ENCODE measurements at regions not wholly inside any gene's neighbourhood (a gene's known extent, or its start where the extent isn't known, plus 50 kb on each side); places are given as distances from the start of the nearest gene placed in this dataset.

DNA sequence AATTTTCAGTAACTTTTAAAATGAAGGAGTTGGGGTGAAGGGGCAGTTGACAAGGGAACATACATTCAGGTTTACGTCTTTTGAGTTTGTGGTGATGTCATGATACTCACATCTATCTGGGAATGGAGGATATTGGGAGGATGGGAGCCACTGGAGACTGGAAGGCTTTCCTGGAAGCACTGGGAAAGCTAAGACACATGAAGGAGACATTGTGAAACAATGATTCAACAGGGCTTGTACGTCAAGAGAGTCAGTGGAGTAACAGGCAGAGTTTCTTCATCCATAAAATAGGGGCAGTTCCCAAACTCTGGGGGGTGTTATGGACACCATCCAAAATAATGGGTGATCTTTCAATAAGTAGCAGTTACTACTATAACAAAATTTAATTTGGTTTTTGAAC, 572.8 kb downstream of the CCDC171 start:
- BruUV-seq (replicated peaks), result no TSS peak
- Mint-ChIP-seq H3K27me3 (ENCODE audit: insufficient read depth, unreplicated experiment) (no peaks in the 10 kb centered on the region), H3K27ac (ENCODE audit: unreplicated experiment) (no peak overlapping the region), H3K4me1 (ENCODE audit: low read depth, unreplicated experiment) (no peaks in the 10 kb centered on the region), H3K9me3 (ENCODE audit: unreplicated experiment) (peaks cover 21% of the 10 kb centered on the region), H3K36me3 (ENCODE audit: insufficient read depth, unreplicated experiment) (no peaks in the 10 kb centered on the region), H3K4me3 (ENCODE audit: unreplicated experiment) (no peak overlapping the region)
- ChIA-PET POLR2A (no interaction called here), CTCF (no interaction called here)
- Histone ChIP-seq H3K9me3 (no peaks in the 10 kb centered on the region), H3K4me1 (no peaks in the 10 kb centered on the region), H3K4me3 (ENCODE audit: low read depth, low read length) (no peak overlapping the region), H3K36me3 (ENCODE audit: control insufficient read depth, insufficient read depth, low read length) (no peaks in the 10 kb centered on the region), H3K27me3 (replicated peaks; ENCODE audit: control insufficient read depth, insufficient read depth, low read length) (no peaks in the 10 kb centered on the region)
- intact Hi-C loops (cut with micrococcal nuclease; ENCODE audit: unreplicated experiment), result no loop called here
- DNase-seq, result no peak
- TF ChIP-seq, protein P1, sequence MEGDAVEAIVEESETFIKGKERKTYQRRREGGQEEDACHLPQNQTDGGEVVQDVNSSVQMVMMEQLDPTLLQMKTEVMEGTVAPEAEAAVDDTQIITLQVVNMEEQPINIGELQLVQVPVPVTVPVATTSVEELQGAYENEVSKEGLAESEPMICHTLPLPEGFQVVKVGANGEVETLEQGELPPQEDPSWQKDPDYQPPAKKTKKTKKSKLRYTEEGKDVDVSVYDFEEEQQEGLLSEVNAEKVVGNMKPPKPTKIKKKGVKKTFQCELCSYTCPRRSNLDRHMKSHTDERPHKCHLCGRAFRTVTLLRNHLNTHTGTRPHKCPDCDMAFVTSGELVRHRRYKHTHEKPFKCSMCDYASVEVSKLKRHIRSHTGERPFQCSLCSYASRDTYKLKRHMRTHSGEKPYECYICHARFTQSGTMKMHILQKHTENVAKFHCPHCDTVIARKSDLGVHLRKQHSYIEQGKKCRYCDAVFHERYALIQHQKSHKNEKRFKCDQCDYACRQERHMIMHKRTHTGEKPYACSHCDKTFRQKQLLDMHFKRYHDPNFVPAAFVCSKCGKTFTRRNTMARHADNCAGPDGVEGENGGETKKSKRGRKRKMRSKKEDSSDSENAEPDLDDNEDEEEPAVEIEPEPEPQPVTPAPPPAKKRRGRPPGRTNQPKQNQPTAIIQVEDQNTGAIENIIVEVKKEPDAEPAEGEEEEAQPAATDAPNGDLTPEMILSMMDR (IDR thresholded peaks at IDR 0.05; ENCODE audit: insufficient read depth in 1 of 2, low read depth in 1 of 2, low read length in 1 of 2, severe bottlenecking in 1 of 2, unreplicated experiment in 1 of 2), result no peak

DNA sequence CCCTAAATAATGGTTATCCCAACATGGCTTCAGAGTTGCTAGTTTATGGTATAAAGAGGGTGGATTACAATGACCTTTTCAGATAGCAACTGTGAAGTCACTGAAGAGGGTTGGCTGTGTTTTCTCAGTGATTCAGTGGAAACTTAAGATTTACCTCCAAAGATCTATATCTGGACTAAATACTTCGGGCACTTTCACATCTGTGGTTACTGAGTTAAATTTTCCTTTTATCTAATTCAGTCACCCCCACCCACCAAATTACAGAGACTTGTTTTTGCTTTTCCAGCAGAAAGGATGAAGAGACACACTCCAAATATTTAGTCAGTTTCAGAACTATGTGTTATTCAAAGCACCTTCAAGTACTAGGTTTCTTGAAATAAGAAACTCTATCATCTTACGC, 573.2 kb downstream of the CCDC171 start:
- ChIA-PET CTCF (no interaction called here), POLR2A (no interaction called here)
- no peaks in the 10 kb centered on the region for H3K27me3 Mint-ChIP-seq (ENCODE audit: insufficient read depth, unreplicated experiment)
- no TSS peak for BruUV-seq (replicated peaks)
- Histone ChIP-seq H3K27me3 (replicated peaks; ENCODE audit: control insufficient read depth, insufficient read depth, low read length) (no peaks in the 10 kb centered on the region), H3K4me3 (ENCODE audit: low read depth, low read length) (no peak overlapping the region), H3K9me3 (no peaks in the 10 kb centered on the region), H3K36me3 (ENCODE audit: control insufficient read depth, insufficient read depth, low read length) (no peaks in the 10 kb centered on the region), H3K4me1 (no peaks in the 10 kb centered on the region)
- H3K27ac Mint-ChIP-seq (ENCODE audit: unreplicated experiment), result no peak overlapping the region
- no peaks in the 10 kb centered on the region for H3K36me3 Mint-ChIP-seq (ENCODE audit: insufficient read depth, unreplicated experiment)
- H3K9me3 Mint-ChIP-seq (ENCODE audit: unreplicated experiment), result peaks cover 21% of the 10 kb centered on the region
- no peaks in the 10 kb centered on the region for H3K4me1 Mint-ChIP-seq (ENCODE audit: low read depth, unreplicated experiment)
- intact Hi-C loops (cut with micrococcal nuclease; ENCODE audit: unreplicated experiment), result no loop called here
- TF ChIP-seq, protein P1 (IDR thresholded peaks at IDR 0.05; ENCODE audit: insufficient read depth in 1 of 2, low read depth in 1 of 2, low read length in 1 of 2, severe bottlenecking in 1 of 2, unreplicated experiment in 1 of 2), result no peak
- no peak overlapping the region for H3K4me3 Mint-ChIP-seq (ENCODE audit: unreplicated experiment)
- DNase-seq, result no peak

DNA sequence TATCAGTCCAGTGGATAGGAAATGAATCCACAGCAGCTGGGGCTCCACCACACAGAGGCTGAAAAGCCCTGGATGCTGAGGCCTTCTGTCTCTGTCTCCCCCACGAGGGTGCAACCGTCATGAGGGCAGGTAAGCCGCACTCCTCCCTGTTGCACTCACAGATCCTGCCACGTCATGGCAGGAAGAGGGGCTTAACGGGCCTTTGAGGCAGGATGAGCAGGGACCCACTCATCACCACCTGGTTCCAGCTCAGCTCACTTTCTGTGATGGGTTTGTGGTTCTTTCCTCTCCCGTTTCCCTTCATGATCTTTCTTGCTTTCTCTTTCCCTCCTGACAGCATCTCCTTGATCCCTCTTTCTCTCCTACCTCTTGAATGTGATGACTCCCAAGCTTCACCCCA, 575.2 kb downstream of the CCDC171 start:
- Histone ChIP-seq H3K27me3 (replicated peaks; ENCODE audit: control insufficient read depth, insufficient read depth, low read length) (no peaks in the 10 kb centered on the region), H3K4me1 (no peaks in the 10 kb centered on the region), H3K36me3 (ENCODE audit: control insufficient read depth, insufficient read depth, low read length) (no peaks in the 10 kb centered on the region), H3K9me3 (no peaks in the 10 kb centered on the region), H3K4me3 (ENCODE audit: low read depth, low read length) (no peak overlapping the region)
- no peak for DNase-seq
- H3K36me3 Mint-ChIP-seq (ENCODE audit: insufficient read depth, unreplicated experiment), result peaks cover 6% of the 10 kb centered on the region
- no peak overlapping the region for H3K4me3 Mint-ChIP-seq (ENCODE audit: unreplicated experiment)
- peaks cover 21% of the 10 kb centered on the region for H3K9me3 Mint-ChIP-seq (ENCODE audit: unreplicated experiment)
- intact Hi-C loops (cut with micrococcal nuclease; ENCODE audit: unreplicated experiment), result no loop called here
- H3K27ac Mint-ChIP-seq (ENCODE audit: unreplicated experiment), result no peak overlapping the region
- H3K4me1 Mint-ChIP-seq (ENCODE audit: low read depth, unreplicated experiment), result no peaks in the 10 kb centered on the region
- BruUV-seq (replicated peaks), result no TSS peak
- ChIA-PET POLR2A (no interaction called here), CTCF (no interaction called here)
- TF ChIP-seq, protein P1 (IDR thresholded peaks at IDR 0.05; ENCODE audit: insufficient read depth in 1 of 2, low read depth in 1 of 2, low read length in 1 of 2, severe bottlenecking in 1 of 2, unreplicated experiment in 1 of 2), result no peak
- no peaks in the 10 kb centered on the region for H3K27me3 Mint-ChIP-seq (ENCODE audit: insufficient read depth, unreplicated experiment)

All from Caco-2 (cell line).